Fibroblast of mammary gland (primary cell): ENCODE measurements at regions not wholly inside any gene's neighbourhood (a gene's known extent, or its start where the extent isn't known, plus 50 kb on each side); places are given as distances from the start of the nearest gene placed in this dataset.

Experiments
- DNase-seq: peaks from one replicate; pipeline ENCODE4 v3.0.0-alpha.2; 2010; ENCODE audit warnings: low read depth
- H3K4me3 ChIP-seq: 2 replicates; pipeline ENCODE4 v1.5.1; 2011; ENCODE audit warnings: low read depth, mild to moderate bottlenecking, low read length, moderate library complexity; ENCODE audit not compliant: control insufficient read depth
- TF ChIP-seq, protein P1 (sequence below): conservative IDR thresholded peaks from 2 replicates; pipeline ENCODE4 v1.5.1; 2011; ENCODE audit warnings: low read depth, low read length, inconsistent platforms; ENCODE audit not compliant: control insufficient read depth, insufficient read depth

DNA sequence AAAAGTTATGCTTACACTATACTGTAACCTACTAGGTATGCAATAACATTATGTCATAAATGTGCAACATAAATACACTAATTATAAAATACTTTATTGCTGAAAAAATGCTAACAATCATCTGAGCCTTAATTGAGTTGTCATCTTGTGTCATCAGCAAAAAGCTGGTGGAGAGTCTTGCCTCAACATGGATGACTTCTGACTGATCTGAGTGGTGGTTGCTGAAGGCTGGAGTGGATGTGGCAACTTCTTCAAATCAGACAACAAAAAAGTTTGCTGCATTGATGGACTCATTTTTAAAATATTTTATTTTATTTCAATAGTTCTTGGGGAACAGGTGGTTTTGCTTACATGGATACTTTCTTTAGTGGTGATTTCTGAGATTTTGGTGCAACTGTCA is 93.9 kb upstream of the AMN1 start:
- no peak for DNase-seq
- H3K4me3 ChIP-seq: no peak overlapping the region
- TF ChIP-seq, protein P1, sequence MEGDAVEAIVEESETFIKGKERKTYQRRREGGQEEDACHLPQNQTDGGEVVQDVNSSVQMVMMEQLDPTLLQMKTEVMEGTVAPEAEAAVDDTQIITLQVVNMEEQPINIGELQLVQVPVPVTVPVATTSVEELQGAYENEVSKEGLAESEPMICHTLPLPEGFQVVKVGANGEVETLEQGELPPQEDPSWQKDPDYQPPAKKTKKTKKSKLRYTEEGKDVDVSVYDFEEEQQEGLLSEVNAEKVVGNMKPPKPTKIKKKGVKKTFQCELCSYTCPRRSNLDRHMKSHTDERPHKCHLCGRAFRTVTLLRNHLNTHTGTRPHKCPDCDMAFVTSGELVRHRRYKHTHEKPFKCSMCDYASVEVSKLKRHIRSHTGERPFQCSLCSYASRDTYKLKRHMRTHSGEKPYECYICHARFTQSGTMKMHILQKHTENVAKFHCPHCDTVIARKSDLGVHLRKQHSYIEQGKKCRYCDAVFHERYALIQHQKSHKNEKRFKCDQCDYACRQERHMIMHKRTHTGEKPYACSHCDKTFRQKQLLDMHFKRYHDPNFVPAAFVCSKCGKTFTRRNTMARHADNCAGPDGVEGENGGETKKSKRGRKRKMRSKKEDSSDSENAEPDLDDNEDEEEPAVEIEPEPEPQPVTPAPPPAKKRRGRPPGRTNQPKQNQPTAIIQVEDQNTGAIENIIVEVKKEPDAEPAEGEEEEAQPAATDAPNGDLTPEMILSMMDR: no peak

DNA sequence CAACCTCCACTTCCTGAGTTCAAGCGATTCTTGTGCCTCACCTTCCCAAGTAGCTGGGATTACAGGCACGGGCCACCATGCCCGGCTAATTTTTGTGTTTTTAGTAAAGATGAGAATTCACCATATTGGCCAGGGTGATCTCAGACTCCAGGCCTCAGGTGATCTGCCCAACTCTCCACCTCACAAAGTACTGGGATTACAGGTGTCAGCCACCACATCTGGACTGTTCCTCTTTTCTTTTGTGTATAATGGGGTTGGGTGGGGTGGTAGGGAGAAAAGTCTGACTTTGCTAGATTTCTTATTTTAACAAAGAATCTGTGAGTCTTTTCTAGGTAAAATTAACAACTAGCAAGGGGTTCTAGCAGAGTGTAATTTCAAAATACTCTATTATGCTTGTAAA is 92.7 kb upstream of the AMN1 start:
- H3K4me3 ChIP-seq: no peak overlapping the region
- TF ChIP-seq, protein P1: no peak
- DNase-seq: no peak

DNA sequence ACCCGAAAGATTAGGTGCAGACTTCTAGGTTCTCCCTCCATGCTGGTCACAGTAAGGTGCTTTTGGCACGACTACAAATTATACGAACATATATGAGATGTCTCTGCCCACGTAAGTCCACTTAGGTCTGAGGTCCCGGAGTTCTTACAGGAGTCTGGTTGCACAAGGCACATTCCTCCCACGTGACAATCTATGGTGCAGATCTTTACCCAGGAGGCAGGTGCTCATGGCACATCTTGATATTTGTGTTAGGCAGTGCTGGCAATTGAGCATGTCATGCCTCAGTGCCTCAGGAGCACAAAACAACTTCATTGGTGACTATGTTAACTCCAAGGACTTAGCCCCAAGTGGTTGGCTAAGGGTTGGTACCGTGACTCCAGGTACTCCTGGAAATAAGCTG is 92.0 kb upstream of the AMN1 start:
- no peak for DNase-seq
- TF ChIP-seq, protein P1: no peak

DNA sequence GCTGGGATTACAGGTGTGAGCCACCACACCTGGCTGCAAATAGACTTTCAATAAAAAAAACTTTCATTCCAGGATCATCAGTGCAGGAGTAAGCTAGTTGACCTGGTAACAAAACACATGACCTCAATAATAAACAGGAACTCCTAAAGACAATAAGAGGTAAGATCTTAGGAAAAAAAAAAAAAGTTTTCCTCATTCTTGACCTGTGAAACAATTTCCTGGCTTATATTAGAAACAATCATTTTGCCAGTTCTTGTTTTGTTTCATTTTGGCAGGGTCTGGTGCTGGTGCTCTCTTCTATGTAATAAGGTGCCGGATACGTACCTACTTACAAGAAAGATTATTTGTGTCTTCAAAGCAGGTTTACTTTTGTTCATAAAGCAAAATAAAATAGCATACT is 90.6 kb upstream of the AMN1 start:
- no peak overlapping the region for H3K4me3 ChIP-seq
- no peak for DNase-seq
- TF ChIP-seq, protein P1: no peak

More for the DNA sequence above, 92.0 kb upstream of the AMN1 start:
- no peak overlapping the region for H3K4me3 ChIP-seq

DNA sequence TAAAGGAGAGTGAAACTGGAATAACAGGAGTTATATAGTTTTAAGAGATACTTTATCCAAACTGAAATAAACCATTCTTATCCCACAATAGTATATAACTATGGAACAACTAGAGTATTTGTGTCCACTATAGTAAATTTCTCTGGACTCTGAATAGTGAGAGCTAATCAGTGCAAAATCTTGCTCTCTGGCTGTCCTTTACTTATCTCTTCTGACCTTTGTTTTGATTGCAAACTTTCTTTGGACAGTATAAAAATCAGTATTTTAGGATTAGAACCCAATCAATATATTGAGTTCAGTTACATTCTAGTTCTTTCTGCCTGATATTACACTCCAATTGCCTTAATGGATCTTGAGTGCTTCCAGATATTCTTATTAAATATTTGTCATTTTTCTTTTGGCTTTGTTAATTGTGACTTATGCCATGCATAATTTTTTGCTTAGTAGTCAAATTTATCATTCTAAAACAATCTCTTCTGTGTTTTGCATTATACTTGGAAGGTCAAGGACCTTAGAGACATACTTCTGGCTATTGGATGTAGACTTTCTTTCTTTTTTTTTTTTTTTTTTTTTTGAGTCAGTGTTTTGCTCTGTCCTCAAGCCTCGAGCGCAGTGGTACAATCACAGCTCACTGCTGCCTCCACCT is 89.9 kb upstream of the AMN1 start:
- TF ChIP-seq, protein P1: no peak

DNA sequence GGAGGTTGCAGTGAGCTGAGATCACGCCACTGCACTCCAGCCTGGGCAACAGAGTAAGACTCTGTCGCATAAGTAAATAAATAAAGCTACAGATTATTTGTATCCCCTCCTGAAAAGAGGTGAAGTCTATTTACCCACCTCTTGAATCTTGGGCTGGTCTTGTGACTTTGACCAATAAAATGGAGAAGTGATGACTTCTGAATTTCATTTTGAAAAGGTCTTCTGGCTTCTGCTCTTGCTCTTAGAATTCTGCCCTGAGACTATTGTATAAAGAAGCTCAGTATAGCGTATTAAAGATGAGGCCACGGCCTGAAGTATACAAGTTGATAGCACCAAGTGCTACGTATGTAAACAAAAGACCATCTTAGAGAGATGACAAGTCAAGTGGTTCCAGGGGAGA is 88.3 kb upstream of the AMN1 start:
- DNase-seq: no peak
- TF ChIP-seq, protein P1: no peak
- no peak overlapping the region for H3K4me3 ChIP-seq

More for the DNA sequence above, 89.9 kb upstream of the AMN1 start:
- no peak for DNase-seq
- H3K4me3 ChIP-seq: no peak overlapping the region

DNA sequence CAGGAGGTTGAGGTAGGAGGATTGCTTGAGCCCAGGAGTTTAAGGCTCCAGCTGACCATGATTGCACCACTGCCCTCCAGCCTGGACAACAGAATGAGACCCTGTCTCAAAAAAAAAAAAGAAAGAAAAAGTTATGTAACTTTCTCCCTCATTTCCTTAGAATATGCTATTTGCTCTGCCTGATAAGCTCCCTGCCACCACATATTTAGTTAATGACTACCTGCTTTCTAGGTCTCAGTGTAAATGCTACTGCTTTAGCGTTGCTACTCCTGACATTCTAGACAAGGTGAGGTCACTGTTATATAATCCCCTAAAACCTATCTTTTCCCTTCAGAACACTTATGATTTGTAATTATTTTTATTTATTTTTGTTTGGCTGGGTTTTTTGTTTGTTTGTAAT is 86.3 kb upstream of the AMN1 start:
- DNase-seq: no peak
- TF ChIP-seq, protein P1: no peak
- no peak overlapping the region for H3K4me3 ChIP-seq
